Fibroblast of skin of abdomen (primary cell): ENCODE measurements at regions not wholly inside any gene's neighbourhood (a gene's known extent, or its start where the extent isn't known, plus 50 kb on each side); places are given as distances from the start of the nearest gene placed in this dataset.
"Not testable (repeated sequence)": the region's sequence is repeated elsewhere in the genome, so short reads cannot be mapped to it uniquely, and the experiment has no call there.

Experiments
- DNase-seq: peaks from one replicate; pipeline ENCODE4 v3.0.0-alpha.2; 2013

DNA sequence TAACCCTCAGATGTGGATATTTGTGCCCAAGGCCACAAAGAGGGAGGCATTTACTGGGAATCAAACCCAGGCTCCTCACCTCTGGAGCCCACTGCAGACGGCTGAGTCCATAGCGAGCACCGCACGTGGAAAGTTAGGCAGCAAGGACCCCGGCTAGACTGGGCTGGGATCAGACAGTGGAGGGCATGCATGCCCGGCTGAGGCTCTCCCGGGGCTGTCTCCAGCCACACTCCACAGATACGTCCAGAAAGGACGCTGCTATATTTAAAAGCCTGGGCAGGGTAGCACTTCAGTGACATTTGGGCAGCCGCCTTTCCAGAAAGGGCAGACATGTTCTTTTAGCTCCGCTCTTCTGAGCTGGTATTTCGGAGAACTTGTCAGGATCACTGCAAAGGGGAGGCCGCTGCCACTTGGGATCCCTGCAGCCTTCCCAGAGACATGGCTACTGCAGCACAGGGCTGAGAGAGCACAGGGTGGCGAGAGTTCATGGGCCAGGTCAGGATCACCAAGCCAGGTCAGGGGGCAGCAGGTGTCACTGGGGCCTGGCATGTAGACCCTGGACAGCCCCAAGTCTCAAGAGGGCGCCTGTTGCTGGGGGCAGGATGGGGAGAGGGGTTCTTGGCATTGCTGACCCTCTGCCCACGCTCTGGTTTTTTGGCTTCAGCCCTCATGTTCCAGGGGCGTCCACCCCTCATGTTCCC lies 121.7 kb downstream of the PHETA1 start:
- DNase-seq, result no peak

GRCh38 chr12:111246477-111247011 lies 122.4 kb downstream of the PHETA1 start:
- no peak for DNase-seq

DNA sequence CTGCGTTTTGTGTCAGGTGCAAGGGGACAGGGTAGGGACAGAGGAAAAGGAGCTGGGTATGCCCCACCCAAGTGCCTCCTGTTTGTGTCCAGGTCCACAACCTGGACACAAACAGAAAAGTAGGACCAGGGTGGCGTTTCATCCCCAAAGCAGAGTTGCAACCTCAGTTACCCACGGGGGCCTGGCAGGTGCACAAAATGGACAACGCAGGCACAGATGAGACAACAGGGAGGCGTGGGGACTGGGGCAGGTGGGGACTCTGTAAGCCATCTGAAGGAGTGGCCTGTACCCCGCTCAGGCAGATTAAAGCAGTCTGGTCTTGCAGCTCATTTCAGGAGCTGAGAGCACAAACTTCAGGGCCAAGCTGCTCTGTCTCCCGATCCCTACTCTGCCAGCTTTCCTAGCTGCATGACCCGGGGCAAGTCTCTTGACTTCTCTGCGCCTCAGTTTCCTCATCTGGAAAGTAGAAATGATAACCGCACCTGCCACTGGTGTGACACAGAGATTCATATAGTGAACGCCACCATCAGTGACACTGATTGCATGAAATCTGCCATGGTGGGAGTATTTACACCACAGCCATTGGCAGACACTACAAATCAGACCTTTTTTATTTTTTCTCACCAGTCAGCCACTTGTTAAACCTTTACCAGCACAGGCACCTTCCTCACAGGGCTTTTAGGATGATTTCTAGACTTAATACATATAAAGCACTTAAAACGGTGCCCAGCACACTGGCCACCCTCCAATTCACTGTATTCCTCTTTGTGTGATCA lies 123.0 kb downstream of the PHETA1 start:
- no peak for DNase-seq

- DNase-seq, result no peak
These were observed 124.2 kb downstream of the PHETA1 start for GRCh38 chr12:111244673-111245072.

- not testable (repeated sequence) for DNase-seq
These were observed 126.1 kb downstream of the PHETA1 start for GRCh38 chr12:111242817-111243216.

DNA sequence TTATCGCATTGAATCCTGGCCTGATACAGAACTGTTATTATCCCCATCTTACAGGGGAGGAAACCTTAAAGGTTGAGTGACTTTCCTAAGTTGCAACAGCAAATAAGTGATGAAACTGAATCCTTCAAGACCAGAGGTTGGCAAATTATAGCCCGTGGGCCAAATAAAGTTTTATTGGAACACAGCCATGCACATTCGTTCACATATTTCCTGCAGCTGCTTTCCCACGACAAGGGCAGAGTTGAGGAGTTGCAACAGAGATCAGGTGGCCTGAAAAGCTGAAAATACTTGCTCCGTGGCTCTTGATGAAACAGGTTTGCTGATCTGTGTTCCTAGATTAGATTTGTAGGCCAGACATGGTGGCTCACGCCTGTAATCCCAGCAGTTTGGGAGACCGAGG lies 126.7 kb downstream of the PHETA1 start:
- no peak for DNase-seq

- no peak for DNase-seq
These were observed 128.5 kb downstream of the PHETA1 start for GRCh38 chr12:111240374-111240773.

DNA sequence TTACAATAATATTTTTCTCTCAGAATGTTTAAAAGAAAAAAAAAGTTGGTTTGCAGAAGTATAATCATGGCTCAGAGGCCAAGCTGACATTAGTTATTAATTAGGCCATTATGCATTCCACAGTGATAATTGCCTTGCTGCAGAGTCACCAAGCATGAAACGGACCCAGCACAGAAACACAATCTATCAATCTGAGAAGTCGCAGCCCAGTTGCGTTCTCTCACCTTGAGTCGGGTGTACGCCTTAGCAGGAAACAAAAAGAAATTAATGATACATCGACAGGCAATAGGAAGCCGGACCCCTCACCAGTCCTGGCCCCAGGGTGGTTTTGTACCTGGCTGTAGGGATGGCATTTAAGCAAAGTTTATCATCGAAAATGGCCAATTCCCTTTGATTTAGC lies 129.7 kb downstream of the PHETA1 start:
- no peak for DNase-seq

GRCh38 chr12:111238075-111238734 lies 130.7 kb downstream of the PHETA1 start:
- no peak for DNase-seq

DNA sequence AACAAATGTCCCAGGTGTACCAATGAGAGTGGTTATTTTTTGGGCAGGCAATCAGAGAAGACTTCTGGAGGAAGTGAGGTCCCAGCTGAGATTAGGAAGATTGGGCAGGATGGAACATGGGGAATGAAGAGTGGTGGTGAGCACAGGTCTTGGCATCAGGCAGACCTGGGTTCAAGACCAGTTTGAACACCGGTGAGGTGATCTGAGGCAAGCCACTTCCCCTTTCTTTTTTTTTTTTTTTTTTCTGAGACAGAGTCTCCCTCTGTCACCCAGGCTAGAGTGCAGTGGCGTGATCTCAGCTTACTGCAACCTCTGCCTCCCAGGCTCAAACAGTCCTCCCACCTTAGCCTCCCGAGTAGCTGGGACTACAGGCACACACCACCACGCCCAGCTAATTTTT lies 134.4 kb downstream of the PHETA1 start:
- not testable (repeated sequence) for DNase-seq

DNA sequence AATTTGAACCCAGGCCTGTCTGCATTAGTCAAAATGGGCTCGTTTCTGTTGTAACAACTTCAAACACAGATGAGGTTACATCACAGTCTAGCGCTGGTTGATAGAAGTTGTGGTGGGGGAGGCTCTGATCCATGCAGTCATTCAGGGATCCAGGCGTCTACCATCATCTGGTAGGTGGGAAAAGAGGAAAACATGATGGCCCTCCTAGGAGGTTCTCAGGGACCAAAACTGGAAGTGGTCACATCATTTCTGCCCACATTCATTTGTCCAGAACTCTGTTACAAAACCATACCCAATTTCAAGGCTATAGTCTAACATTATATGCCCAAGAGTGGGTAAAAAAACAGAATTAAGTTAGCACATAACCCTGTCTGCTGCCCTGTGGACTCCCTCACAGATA lies 135.1 kb downstream of the PHETA1 start:
- DNase-seq, result no peak

- DNase-seq, result no peak
These were observed 138.2 kb downstream of the PHETA1 start for GRCh38 chr12:111230649-111231048.

GRCh38 chr12:111228916-111229666 lies 139.8 kb downstream of the PHETA1 start:
- DNase-seq, result no peak

DNA sequence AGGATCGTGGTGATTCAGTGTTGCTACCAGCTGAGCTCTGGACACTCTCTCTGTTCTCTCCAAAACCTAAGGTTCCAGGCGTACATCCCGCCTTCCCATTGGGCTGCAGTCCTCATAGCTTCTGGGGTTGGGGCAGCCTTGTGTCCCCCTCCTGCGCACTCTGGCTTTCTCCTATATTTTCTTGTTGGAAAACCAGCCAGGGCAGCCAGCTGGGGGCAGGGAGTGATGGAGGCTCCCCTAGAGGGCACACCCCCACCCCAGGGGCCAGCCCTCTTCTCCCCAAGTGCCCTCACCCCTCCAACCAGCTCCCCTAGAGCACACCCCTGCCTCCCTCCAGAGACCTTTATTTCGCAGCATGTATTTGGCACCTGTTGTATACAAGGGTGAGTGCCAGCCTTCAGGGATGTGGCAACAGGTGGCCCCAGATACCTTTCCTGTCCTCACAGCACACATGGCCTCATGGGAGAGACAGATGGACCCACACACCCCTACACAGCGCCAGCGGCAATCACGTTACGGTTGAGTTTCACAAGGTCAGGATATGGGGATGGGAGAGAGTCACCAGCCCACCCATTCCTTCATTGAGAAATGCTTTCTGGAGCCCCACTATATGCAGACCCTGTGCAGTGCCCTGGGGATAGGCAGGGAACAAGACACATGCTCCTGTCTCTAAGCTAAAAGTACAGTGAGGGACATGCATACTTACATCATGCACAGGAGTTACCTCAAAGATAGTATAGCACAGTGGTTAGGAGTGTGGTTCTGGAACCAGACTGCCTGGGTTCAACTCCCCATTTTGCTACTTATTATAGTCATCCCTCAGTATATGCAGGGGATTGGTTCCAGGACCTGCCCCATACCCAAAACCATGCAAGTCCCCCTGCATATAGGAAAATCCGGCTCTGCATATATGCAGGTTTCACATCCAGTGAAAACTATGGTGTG lies 141.1 kb downstream of the PHETA1 start:
- no peak for DNase-seq

DNA sequence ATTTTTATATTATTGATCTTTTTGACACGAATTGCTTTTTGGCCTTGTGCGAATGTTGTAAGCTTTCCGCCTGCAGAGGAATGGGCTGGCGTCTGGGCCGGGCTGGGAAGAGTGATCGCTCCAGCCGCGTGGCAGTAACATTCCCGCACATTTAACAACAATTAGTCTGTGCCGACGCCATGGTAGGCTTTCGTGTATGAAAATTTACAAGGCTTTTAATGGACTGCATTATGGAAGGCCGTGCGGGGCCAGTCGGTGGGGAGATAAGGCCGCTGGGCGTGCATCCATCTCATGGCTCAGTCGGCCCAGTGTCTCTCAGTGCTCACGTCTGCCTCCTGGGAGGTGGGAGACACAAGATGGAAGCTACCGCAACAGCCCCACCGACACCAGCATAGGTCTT lies 142.2 kb downstream of the PHETA1 start:
- DNase-seq, result no peak

- no peak for DNase-seq
These were observed 143.6 kb downstream of the PHETA1 start for GRCh38 chr12:111225307-111225706.

DNA sequence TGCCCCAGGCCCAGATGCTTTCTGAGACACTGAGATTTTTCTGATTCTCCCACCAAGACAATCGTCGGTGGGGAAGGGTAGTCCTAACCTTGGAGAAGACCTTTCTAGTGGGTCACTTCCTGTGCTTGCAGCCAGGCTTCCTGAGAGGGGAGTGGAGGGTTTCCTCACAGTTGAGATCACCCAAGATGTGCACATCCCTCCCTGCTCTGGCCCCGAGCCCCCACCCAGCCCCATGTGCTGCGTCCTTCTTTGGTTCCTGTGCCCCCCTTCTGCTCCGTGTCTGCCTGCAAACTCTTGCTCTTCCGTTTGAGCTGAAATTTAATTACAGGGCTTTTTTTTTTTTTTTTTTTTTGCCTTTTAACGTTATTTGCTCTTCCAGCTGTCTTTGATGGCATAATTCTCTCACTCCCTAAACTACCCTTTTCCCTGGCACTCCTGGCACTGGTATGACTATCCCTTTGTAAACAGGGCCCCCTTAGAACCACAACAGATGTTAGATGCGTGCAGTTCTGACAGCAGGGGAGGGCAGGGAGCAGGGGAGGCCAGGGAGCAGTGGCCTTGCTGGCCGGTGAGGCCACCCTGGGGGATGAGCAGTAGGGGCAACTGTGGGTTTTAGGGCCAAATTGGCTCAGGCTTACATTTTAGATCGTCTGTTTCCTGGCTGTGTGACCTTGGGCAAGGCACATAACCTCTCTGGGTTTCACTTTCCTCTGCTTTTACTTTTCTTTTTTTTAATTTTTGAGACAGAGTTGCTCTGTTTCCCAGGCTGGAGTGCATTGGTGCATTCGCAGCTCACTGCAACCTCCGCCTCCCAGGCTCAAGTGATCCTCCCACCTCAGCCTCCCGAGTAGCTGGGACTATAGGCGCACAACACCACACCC lies 144.5 kb downstream of the PHETA1 start:
- DNase-seq, result no peak

GRCh38 chr12:111222523-111222922 lies 146.4 kb downstream of the PHETA1 start:
- DNase-seq, result no peak

DNA sequence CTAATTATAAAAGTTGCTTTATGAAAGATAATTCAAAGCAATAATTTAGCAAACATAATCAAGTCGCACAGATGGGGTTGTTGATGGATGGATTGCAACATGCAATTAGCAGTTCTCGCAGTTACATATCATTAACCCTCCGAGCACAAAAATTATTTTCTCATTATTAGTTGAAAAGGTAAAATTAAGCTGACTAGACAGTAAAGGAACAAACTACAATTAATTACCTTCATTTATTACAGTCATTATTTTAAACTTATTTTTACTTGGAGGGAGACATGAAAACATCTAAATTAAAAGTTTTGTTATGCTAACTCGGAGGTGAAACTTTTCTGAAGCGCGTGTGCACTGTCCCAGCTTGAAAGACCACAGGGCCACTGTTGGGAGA lies 146.9 kb downstream of the PHETA1 start:
- no peak for DNase-seq
